ENCODE measurements at regions not wholly inside any gene's neighbourhood (a gene's known extent, or its start where the extent isn't known, plus 50 kb on each side); places are given as distances from the start of the nearest gene placed in this dataset.

GRCh38 chr18:27824841-27825681, 351.9 kb downstream of the CDH2 start:
- Histone ChIP-seq H3K9me3 (ENCODE audit: insufficient read depth, low read depth, low read length) (no peaks in the 10 kb centered on the region), H3K36me3 (ENCODE audit: insufficient read depth, low read depth, low read length) (no peaks in the 10 kb centered on the region), H3K4me1 (ENCODE audit: insufficient read depth, low read length) (peaks cover 21% of the 10 kb centered on the region; the same call in 1 of the 2 replicates), H3K27ac (ENCODE audit: low read length) (no peak overlapping the region), H3K4me3 (ENCODE audit: low read length) (peak overlapping the region; percentile 31; the same call in 1 of the 2 replicates), H3K9ac (ENCODE audit: low read depth, low read length) (no peak overlapping the region), H3K27me3 (ENCODE audit: insufficient read depth, low read length) (no peaks in the 10 kb centered on the region)

- Histone ChIP-seq H3K36me3 (ENCODE audit: insufficient read depth, low read depth, low read length) (no peaks in the 10 kb centered on the region), H3K27me3 (ENCODE audit: insufficient read depth, low read length) (no peaks in the 10 kb centered on the region), H3K27ac (ENCODE audit: low read length) (no peak overlapping the region), H3K9me3 (ENCODE audit: insufficient read depth, low read depth, low read length) (no peaks in the 10 kb centered on the region), H3K4me3 (ENCODE audit: low read length) (no peak overlapping the region), H3K9ac (ENCODE audit: low read depth, low read length) (no peak overlapping the region), H3K4me1 (ENCODE audit: insufficient read depth, low read length) (peaks cover 21% of the 10 kb centered on the region; the same call in 1 of the 2 replicates)
Observed at GRCh38 chr18:27824275-27824674, 352.7 kb downstream of the CDH2 start.

GRCh38 chr18:27823053-27823452, 353.9 kb downstream of the CDH2 start:
- Histone ChIP-seq H3K36me3 (ENCODE audit: insufficient read depth, low read depth, low read length) (no peaks in the 10 kb centered on the region), H3K4me1 (ENCODE audit: insufficient read depth, low read length) (peaks cover 21% of the 10 kb centered on the region; the same call in 1 of the 2 replicates), H3K9ac (ENCODE audit: low read depth, low read length) (no peak overlapping the region), H3K4me3 (ENCODE audit: low read length) (no peak overlapping the region; the same call in 1 of the 2 replicates), H3K27ac (ENCODE audit: low read length) (no peak overlapping the region), H3K9me3 (ENCODE audit: insufficient read depth, low read depth, low read length) (no peaks in the 10 kb centered on the region), H3K27me3 (ENCODE audit: insufficient read depth, low read length) (no peaks in the 10 kb centered on the region)

GRCh38 chr18:27808683-27809082, 368.2 kb downstream of the CDH2 start:
- H3K9me3 ChIP-seq (ENCODE audit: insufficient read depth, low read depth, low read length): no peaks in the 10 kb centered on the region

GRCh38 chr18:27803957-27804356, 373.0 kb downstream of the CDH2 start:
- Histone ChIP-seq H3K4me3 (ENCODE audit: low read length) (no peak overlapping the region), H3K9ac (ENCODE audit: low read depth, low read length) (no peak overlapping the region), H3K36me3 (ENCODE audit: insufficient read depth, low read depth, low read length) (no peaks in the 10 kb centered on the region), H3K9me3 (ENCODE audit: insufficient read depth, low read depth, low read length) (no peaks in the 10 kb centered on the region), H3K27ac (ENCODE audit: low read length) (no peak overlapping the region), H3K4me1 (ENCODE audit: insufficient read depth, low read length) (no peaks in the 10 kb centered on the region), H3K27me3 (ENCODE audit: insufficient read depth, low read length) (no peaks in the 10 kb centered on the region)

More at GRCh38 chr18:27808683-27809082, 368.2 kb downstream of the CDH2 start:
- H3K9ac ChIP-seq (ENCODE audit: low read depth, low read length): no peak overlapping the region
- H3K27ac ChIP-seq (ENCODE audit: low read length): no peak overlapping the region
- no peaks in the 10 kb centered on the region for H3K27me3 ChIP-seq (ENCODE audit: insufficient read depth, low read length)
- no peak overlapping the region for H3K4me3 ChIP-seq (ENCODE audit: low read length)
- H3K36me3 ChIP-seq (ENCODE audit: insufficient read depth, low read depth, low read length): no peaks in the 10 kb centered on the region
- H3K4me1 ChIP-seq (ENCODE audit: insufficient read depth, low read length): no peaks in the 10 kb centered on the region

- H3K36me3 ChIP-seq (ENCODE audit: insufficient read depth, low read depth, low read length): no peaks in the 10 kb centered on the region
- H3K4me3 ChIP-seq (ENCODE audit: low read length): no peak overlapping the region
- no peaks in the 10 kb centered on the region for H3K9me3 ChIP-seq (ENCODE audit: insufficient read depth, low read depth, low read length)
- no peaks in the 10 kb centered on the region for H3K27me3 ChIP-seq (ENCODE audit: insufficient read depth, low read length)
- H3K9ac ChIP-seq (ENCODE audit: low read depth, low read length): no peak overlapping the region
- H3K27ac ChIP-seq (ENCODE audit: low read length): no peak overlapping the region
- no peaks in the 10 kb centered on the region for H3K4me1 ChIP-seq (ENCODE audit: insufficient read depth, low read length)
Observed at GRCh38 chr18:27797484-27797883, 379.4 kb downstream of the CDH2 start.

- Histone ChIP-seq H3K4me3 (ENCODE audit: low read length) (no peak overlapping the region), H3K9ac (ENCODE audit: low read depth, low read length) (no peak overlapping the region), H3K27ac (ENCODE audit: low read length) (no peak overlapping the region), H3K9me3 (ENCODE audit: insufficient read depth, low read depth, low read length) (no peaks in the 10 kb centered on the region), H3K36me3 (ENCODE audit: insufficient read depth, low read depth, low read length) (no peaks in the 10 kb centered on the region), H3K4me1 (ENCODE audit: insufficient read depth, low read length) (no peaks in the 10 kb centered on the region), H3K27me3 (ENCODE audit: insufficient read depth, low read length) (no peaks in the 10 kb centered on the region)
Observed at GRCh38 chr18:27794181-27794926, 382.6 kb downstream of the CDH2 start.

- Histone ChIP-seq H3K36me3 (ENCODE audit: insufficient read depth, low read depth, low read length) (no peaks in the 10 kb centered on the region), H3K27ac (ENCODE audit: low read length) (no peak overlapping the region), H3K4me1 (ENCODE audit: insufficient read depth, low read length) (no peaks in the 10 kb centered on the region), H3K9ac (ENCODE audit: low read depth, low read length) (no peak overlapping the region), H3K4me3 (ENCODE audit: low read length) (no peak overlapping the region), H3K27me3 (ENCODE audit: insufficient read depth, low read length) (no peaks in the 10 kb centered on the region), H3K9me3 (ENCODE audit: insufficient read depth, low read depth, low read length) (no peaks in the 10 kb centered on the region)
Observed at GRCh38 chr18:27793013-27793785, 383.7 kb downstream of the CDH2 start.

- H3K9ac ChIP-seq (ENCODE audit: low read depth, low read length): no peak overlapping the region
- H3K36me3 ChIP-seq (ENCODE audit: insufficient read depth, low read depth, low read length): no peaks in the 10 kb centered on the region
- no peak overlapping the region for H3K27ac ChIP-seq (ENCODE audit: low read length)
- H3K4me1 ChIP-seq (ENCODE audit: insufficient read depth, low read length): no peaks in the 10 kb centered on the region
- no peaks in the 10 kb centered on the region for H3K9me3 ChIP-seq (ENCODE audit: insufficient read depth, low read depth, low read length)
- no peak overlapping the region for H3K4me3 ChIP-seq (ENCODE audit: low read length)
- no peaks in the 10 kb centered on the region for H3K27me3 ChIP-seq (ENCODE audit: insufficient read depth, low read length)
Observed at GRCh38 chr18:27789406-27789805, 387.5 kb downstream of the CDH2 start.

- no peaks in the 10 kb centered on the region for H3K36me3 ChIP-seq (ENCODE audit: insufficient read depth, low read depth, low read length)
- H3K27ac ChIP-seq (ENCODE audit: low read length): no peak overlapping the region
- H3K9ac ChIP-seq (ENCODE audit: low read depth, low read length): no peak overlapping the region
- H3K4me3 ChIP-seq (ENCODE audit: low read length): no peak overlapping the region
- no peaks in the 10 kb centered on the region for H3K9me3 ChIP-seq (ENCODE audit: insufficient read depth, low read depth, low read length)
- no peaks in the 10 kb centered on the region for H3K4me1 ChIP-seq (ENCODE audit: insufficient read depth, low read length)
- no peaks in the 10 kb centered on the region for H3K27me3 ChIP-seq (ENCODE audit: insufficient read depth, low read length)
Observed at GRCh38 chr18:27787547-27787946, 389.4 kb downstream of the CDH2 start.

GRCh38 chr18:27785815-27786471, 391.0 kb downstream of the CDH2 start:
- Histone ChIP-seq H3K9me3 (ENCODE audit: insufficient read depth, low read depth, low read length) (no peaks in the 10 kb centered on the region), H3K36me3 (ENCODE audit: insufficient read depth, low read depth, low read length) (no peaks in the 10 kb centered on the region)

More at GRCh38 chr18:27785815-27786471, 391.0 kb downstream of the CDH2 start:
- Histone ChIP-seq H3K4me3 (ENCODE audit: low read length) (no peak overlapping the region), H3K27ac (ENCODE audit: low read length) (no peak overlapping the region), H3K27me3 (ENCODE audit: insufficient read depth, low read length) (no peaks in the 10 kb centered on the region), H3K9ac (ENCODE audit: low read depth, low read length) (no peak overlapping the region), H3K4me1 (ENCODE audit: insufficient read depth, low read length) (no peaks in the 10 kb centered on the region)

Data from iPS-20b (cell line).